ENCODE measurements at regions not wholly inside any gene's neighbourhood (a gene's known extent, or its start where the extent isn't known, plus 50 kb on each side); places are given as distances from the start of the nearest gene placed in this dataset.

DNA sequence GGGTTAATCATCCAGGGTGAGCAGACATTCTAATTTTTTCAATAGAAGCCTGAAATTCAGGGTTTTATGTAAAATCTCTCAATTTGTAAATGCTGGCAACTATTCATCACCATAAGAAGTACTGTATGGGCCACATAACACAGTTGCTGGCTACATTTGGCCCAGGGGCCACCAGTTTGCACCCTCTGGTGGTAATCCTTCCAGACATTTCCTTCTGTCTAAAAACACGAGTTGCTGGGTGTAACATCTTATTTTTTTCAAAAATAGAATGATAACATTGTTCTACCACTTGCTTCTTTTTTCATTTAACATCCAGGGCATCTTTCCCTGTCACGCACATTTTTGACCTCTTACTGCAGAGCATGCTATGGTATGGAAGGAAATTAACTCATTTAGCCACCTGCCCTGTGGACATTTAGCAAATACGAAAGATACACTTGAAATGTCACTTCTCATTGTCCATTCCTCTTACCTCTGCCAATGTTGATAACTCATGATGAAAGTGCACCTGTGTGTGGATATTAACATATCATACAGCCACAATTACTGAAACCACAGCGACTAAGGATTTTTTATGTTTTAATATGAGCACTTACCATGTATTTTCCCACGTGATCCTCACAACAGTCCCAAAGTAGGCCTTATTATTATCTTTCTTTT is 117.5 kb upstream of the ARHGEF3 start:
- no peaks in the 10 kb centered on the region for H3K36me3 Mint-ChIP-seq
- H3K27ac Mint-ChIP-seq = no peak overlapping the region
- H3K9me3 Mint-ChIP-seq = no peaks in the 10 kb centered on the region
- TF ChIP-seq ZNF219 (CRISPR knock-in tag; IDR thresholded peaks at IDR 0.05; ENCODE audit: borderline replicate concordance) (no peak), SMAD3 (CRISPR knock-in tag; IDR thresholded peaks at IDR 0.05; ENCODE audit: borderline replicate concordance) (no peak), ZNF263 (CRISPR knock-in tag; IDR thresholded peaks at IDR 0.05; ENCODE audit: low read depth) (no peak), ZNF317 (CRISPR knock-in tag; IDR thresholded peaks at IDR 0.05; ENCODE audit: borderline replicate concordance, low read depth) (no peak)
- TF ChIP-seq, protein P1, sequence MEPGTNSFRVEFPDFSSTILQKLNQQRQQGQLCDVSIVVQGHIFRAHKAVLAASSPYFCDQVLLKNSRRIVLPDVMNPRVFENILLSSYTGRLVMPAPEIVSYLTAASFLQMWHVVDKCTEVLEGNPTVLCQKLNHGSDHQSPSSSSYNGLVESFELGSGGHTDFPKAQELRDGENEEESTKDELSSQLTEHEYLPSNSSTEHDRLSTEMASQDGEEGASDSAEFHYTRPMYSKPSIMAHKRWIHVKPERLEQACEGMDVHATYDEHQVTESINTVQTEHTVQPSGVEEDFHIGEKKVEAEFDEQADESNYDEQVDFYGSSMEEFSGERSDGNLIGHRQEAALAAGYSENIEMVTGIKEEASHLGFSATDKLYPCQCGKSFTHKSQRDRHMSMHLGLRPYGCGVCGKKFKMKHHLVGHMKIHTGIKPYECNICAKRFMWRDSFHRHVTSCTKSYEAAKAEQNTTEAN (CRISPR knock-in tag; IDR thresholded peaks at IDR 0.05) = no peak
- CTCF ChIA-PET = interaction anchor here (1.4 kb wide), 1 partner anchor 9 kb away, joined by 3 read pairs; no protein-coding TSS in a partner anchor
- no peaks in the 10 kb centered on the region for H3K27me3 Mint-ChIP-seq (ENCODE audit: low read depth)
- POLR2A ChIA-PET = no interaction called here
- H3K4me3 Mint-ChIP-seq = no peak overlapping the region
- DNase-seq (ENCODE audit: low spot score) (no peak), ATAC-seq (no peak)
- peaks cover 42% of the 10 kb centered on the region for H3K4me1 Mint-ChIP-seq

GRCh38 chr3:56918111-56918568 is 116.4 kb upstream of the ARHGEF3 start:
- Mint-ChIP-seq H3K4me1 (peaks cover 33% of the 10 kb centered on the region), H3K27ac (no peak overlapping the region; the same call in 1 of the 2 replicates), H3K4me3 (no peak overlapping the region), H3K9me3 (peaks cover 5% of the 10 kb centered on the region; the same call in 1 of the 2 replicates), H3K36me3 (no peaks in the 10 kb centered on the region), H3K27me3 (ENCODE audit: low read depth) (no peaks in the 10 kb centered on the region)
- CTCF ChIA-PET = interaction anchor here (1.4 to 2.3 kb wide), 2 partner anchors 10 to 71 kb away, joined by 3 to 10 read pairs; no protein-coding TSS in a partner anchor
- no peak for ATAC-seq
- no peak for DNase-seq (ENCODE audit: low spot score)
- POLR2A ChIA-PET = no interaction called here
- TF ChIP-seq, protein P2, sequence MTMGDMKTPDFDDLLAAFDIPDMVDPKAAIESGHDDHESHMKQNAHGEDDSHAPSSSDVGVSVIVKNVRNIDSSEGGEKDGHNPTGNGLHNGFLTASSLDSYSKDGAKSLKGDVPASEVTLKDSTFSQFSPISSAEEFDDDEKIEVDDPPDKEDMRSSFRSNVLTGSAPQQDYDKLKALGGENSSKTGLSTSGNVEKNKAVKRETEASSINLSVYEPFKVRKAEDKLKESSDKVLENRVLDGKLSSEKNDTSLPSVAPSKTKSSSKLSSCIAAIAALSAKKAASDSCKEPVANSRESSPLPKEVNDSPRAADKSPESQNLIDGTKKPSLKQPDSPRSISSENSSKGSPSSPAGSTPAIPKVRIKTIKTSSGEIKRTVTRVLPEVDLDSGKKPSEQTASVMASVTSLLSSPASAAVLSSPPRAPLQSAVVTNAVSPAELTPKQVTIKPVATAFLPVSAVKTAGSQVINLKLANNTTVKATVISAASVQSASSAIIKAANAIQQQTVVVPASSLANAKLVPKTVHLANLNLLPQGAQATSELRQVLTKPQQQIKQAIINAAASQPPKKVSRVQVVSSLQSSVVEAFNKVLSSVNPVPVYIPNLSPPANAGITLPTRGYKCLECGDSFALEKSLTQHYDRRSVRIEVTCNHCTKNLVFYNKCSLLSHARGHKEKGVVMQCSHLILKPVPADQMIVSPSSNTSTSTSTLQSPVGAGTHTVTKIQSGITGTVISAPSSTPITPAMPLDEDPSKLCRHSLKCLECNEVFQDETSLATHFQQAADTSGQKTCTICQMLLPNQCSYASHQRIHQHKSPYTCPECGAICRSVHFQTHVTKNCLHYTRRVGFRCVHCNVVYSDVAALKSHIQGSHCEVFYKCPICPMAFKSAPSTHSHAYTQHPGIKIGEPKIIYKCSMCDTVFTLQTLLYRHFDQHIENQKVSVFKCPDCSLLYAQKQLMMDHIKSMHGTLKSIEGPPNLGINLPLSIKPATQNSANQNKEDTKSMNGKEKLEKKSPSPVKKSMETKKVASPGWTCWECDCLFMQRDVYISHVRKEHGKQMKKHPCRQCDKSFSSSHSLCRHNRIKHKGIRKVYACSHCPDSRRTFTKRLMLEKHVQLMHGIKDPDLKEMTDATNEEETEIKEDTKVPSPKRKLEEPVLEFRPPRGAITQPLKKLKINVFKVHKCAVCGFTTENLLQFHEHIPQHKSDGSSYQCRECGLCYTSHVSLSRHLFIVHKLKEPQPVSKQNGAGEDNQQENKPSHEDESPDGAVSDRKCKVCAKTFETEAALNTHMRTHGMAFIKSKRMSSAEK (CRISPR knock-in tag; IDR thresholded peaks at IDR 0.05; ENCODE audit: borderline replicate concordance) = no peak
- TF ChIP-seq TCF7 (CRISPR knock-in tag; IDR thresholded peaks at IDR 0.05; ENCODE audit: low read depth) (no peak), TEAD1 (CRISPR knock-in tag; IDR thresholded peaks at IDR 0.05) (no peak), ERG (CRISPR knock-in tag; IDR thresholded peaks at IDR 0.05) (no peak), USF2 (CRISPR knock-in tag; IDR thresholded peaks at IDR 0.05) (no peak), E2F5 (CRISPR knock-in tag; IDR thresholded peaks at IDR 0.05) (no peak), JAZF1 (CRISPR knock-in tag; IDR thresholded peaks at IDR 0.05) (no peak), HMGXB4 (CRISPR knock-in tag; IDR thresholded peaks at IDR 0.05) (no peak)
- TF ChIP-seq, protein P3, sequence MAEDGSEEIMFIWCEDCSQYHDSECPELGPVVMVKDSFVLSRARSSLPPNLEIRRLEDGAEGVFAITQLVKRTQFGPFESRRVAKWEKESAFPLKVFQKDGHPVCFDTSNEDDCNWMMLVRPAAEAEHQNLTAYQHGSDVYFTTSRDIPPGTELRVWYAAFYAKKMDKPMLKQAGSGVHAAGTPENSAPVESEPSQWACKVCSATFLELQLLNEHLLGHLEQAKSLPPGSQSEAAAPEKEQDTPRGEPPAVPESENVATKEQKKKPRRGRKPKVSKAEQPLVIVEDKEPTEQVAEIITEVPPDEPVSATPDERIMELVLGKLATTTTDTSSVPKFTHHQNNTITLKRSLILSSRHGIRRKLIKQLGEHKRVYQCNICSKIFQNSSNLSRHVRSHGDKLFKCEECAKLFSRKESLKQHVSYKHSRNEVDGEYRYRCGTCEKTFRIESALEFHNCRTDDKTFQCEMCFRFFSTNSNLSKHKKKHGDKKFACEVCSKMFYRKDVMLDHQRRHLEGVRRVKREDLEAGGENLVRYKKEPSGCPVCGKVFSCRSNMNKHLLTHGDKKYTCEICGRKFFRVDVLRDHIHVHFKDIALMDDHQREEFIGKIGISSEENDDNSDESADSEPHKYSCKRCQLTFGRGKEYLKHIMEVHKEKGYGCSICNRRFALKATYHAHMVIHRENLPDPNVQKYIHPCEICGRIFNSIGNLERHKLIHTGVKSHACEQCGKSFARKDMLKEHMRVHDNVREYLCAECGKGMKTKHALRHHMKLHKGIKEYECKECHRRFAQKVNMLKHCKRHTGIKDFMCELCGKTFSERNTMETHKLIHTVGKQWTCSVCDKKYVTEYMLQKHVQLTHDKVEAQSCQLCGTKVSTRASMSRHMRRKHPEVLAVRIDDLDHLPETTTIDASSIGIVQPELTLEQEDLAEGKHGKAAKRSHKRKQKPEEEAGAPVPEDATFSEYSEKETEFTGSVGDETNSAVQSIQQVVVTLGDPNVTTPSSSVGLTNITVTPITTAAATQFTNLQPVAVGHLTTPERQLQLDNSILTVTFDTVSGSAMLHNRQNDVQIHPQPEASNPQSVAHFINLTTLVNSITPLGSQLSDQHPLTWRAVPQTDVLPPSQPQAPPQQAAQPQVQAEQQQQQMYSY (CRISPR knock-in tag; IDR thresholded peaks at IDR 0.05) = no peak
